WTC11 (cell line): ENCODE measurements at regions not wholly inside any gene's neighbourhood (a gene's known extent, or its start where the extent isn't known, plus 50 kb on each side); places are given as distances from the start of the nearest gene placed in this dataset.

ENCODE experiments used
- ATAC-seq: fragments of 200-7000 bp; cut with Tn5 transposase; 2 replicates; pipeline ENCODE4 v1.10.0; 2021; ENCODE audit warnings: mild to moderate bottlenecking, moderate library complexity
- CTCF ChIA-PET: fragments of 300-600 bp; sonication (Branson Sonifier 250); formaldehyde crosslinking; loops from one replicate; lab custom pipeline; 2021; ENCODE audit warnings: antibody characterized with exemption; lab: Charles Lee
- POLR2A ChIA-PET: fragments of 350-600 bp; sonication (Branson Sonifier 250); formaldehyde crosslinking; loops from one replicate; lab custom pipeline; 2021; ENCODE audit warnings: antibody characterized with exemption; lab: Charles Lee
- DNase-seq: peaks from one replicate; pipeline ENCODE4 v3.0.0; 2021; ENCODE audit warnings: low spot score
- H3K27ac Mint-ChIP-seq: 2 replicates; pipeline ENCODE4 v1.8.0; 2021; ENCODE audit warnings: mixed read lengths
- H3K27me3 Mint-ChIP-seq: 2 replicates; pipeline ENCODE4 v1.8.0; 2021; ENCODE audit warnings: low read depth, mild to moderate bottlenecking, moderate library complexity, mixed read lengths
- H3K36me3 Mint-ChIP-seq: 2 replicates; pipeline ENCODE4 v1.8.0; 2021; ENCODE audit warnings: mixed read lengths
- H3K4me1 Mint-ChIP-seq: 2 replicates; pipeline ENCODE4 v1.8.0; 2022; ENCODE audit warnings: mixed read lengths
- H3K4me3 Mint-ChIP-seq: 2 replicates; pipeline ENCODE4 v1.8.0; 2021; ENCODE audit warnings: mild to moderate bottlenecking, moderate library complexity, mixed read lengths
- H3K9me3 Mint-ChIP-seq: 2 replicates; pipeline ENCODE4 v1.8.0; 2021; ENCODE audit warnings: mixed read lengths
- CBFB ChIP-seq: sonication (generic); formaldehyde crosslinking; IDR thresholded peaks from 2 replicates; pipeline ENCODE4 v1.8.1; 2022; ENCODE audit warnings: mild to moderate bottlenecking, low read depth, missing genetic modification reagents
- ETV6 ChIP-seq: sonication (generic); formaldehyde crosslinking; IDR thresholded peaks from 2 replicates; pipeline ENCODE4 v1.8.1; 2022; ENCODE audit warnings: mild to moderate bottlenecking, missing genetic modification reagents
- IRF2 ChIP-seq: sonication (generic); formaldehyde crosslinking; IDR thresholded peaks from 2 replicates; pipeline ENCODE4 v1.8.0; 2022; ENCODE audit warnings: low read depth, missing genetic modification reagents, borderline replicate concordance
- MXD4 ChIP-seq: fragments of 250-450 bp; sonication (Bioruptor Pico); IDR thresholded peaks from 2 replicates; pipeline ENCODE4 v1.8.0; 2021; ENCODE audit warnings: mild to moderate bottlenecking, moderate library complexity, borderline replicate concordance
- NR2C2 ChIP-seq: sonication (generic); formaldehyde crosslinking; IDR thresholded peaks from 2 replicates; pipeline ENCODE4 v1.8.0; 2022; ENCODE audit warnings: mild to moderate bottlenecking, missing genetic modification reagents
- PRRX2 ChIP-seq: fragments of 250-450 bp; sonication (Bioruptor Pico); IDR thresholded peaks from 2 replicates; pipeline ENCODE4 v1.8.0; 2021; ENCODE audit warnings: mild to moderate bottlenecking
- RORB ChIP-seq: fragments of 250-450 bp; sonication (Bioruptor Pico); IDR thresholded peaks from 2 replicates; pipeline ENCODE4 v1.9.0; 2021; ENCODE audit warnings: mild to moderate bottlenecking
- SOX15 ChIP-seq: fragments of 250-450 bp; sonication (Bioruptor Pico); IDR thresholded peaks from 2 replicates; pipeline ENCODE4 v1.9.0; 2021; ENCODE audit warnings: mild to moderate bottlenecking
- ZNF138 ChIP-seq: sonication (generic); formaldehyde crosslinking; conservative IDR thresholded peaks from 2 replicates; pipeline ENCODE4 v1.8.1; 2022; ENCODE audit warnings: mild to moderate bottlenecking, moderate library complexity, missing genetic modification reagents
- TF ChIP-seq, protein P1 (sequence below): sonication (generic); formaldehyde crosslinking; IDR thresholded peaks from 2 replicates; pipeline ENCODE4 v1.8.1; 2023; ENCODE audit warnings: mild to moderate bottlenecking, missing genetic modification reagents
- TF ChIP-seq, protein P2 (sequence below): sonication (generic); formaldehyde crosslinking; IDR thresholded peaks from 2 replicates; pipeline ENCODE4 v1.8.1; 2022; ENCODE audit warnings: mild to moderate bottlenecking, moderate library complexity, missing genetic modification reagents
- TF ChIP-seq, protein P3 (sequence below): sonication (generic); formaldehyde crosslinking; conservative IDR thresholded peaks from 2 replicates; pipeline ENCODE4 v1.8.1; 2023; ENCODE audit warnings: mild to moderate bottlenecking, low read depth, missing genetic modification reagents, moderate library complexity
- TF ChIP-seq, protein P4 (sequence below): fragments of 250-450 bp; sonication (Bioruptor Pico); IDR thresholded peaks from 2 replicates; pipeline ENCODE4 v1.8.0; 2021; ENCODE audit warnings: mild to moderate bottlenecking
- TF ChIP-seq, protein P5 (sequence below): sonication (generic); formaldehyde crosslinking; IDR thresholded peaks from 2 replicates; pipeline ENCODE4 v1.8.0; 2022; ENCODE audit warnings: missing genetic modification reagents

DNA sequence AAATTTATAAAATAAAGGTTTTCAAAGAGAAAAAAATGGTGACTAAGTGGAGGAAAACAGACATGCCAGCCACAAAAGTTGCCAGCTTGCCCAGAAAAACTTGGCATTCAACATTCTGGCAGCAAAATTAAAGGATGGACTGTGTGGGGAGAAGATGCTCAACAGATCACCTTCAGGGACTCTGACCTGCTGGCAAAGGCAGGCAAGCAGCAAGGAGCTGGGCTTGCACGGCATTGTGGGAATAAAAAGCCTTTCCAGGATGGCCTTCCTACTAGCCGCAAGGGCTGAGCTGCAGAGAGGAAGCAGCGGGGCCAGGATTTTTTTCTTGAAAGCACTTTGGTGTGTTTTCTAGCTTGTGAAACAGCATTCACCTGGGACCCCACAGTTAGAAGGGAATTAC is 101.9 kb upstream of the CACNA2D3 start:
- H3K36me3 Mint-ChIP-seq: peaks cover 7% of the 10 kb centered on the region; the same call in 1 of the 2 replicates
- no peak for ATAC-seq
- H3K9me3 Mint-ChIP-seq: peaks cover 17% of the 10 kb centered on the region
- TF ChIP-seq PRRX2 (CRISPR knock-in tag): no peak
- TF ChIP-seq, all 79 proteins: peak for 0
- peaks cover 6% of the 10 kb centered on the region for H3K27me3 Mint-ChIP-seq
- ChIA-PET POLR2A (no interaction called here), CTCF (interaction anchor here (0.6 kb wide), 1 partner anchor 274 kb away, joined by 3 read pairs; no protein-coding TSS in a partner anchor)
- H3K27ac Mint-ChIP-seq: no peak overlapping the region
- no peak for DNase-seq
- H3K4me1 Mint-ChIP-seq: no peaks in the 10 kb centered on the region
- H3K4me3 Mint-ChIP-seq: no peak overlapping the region

DNA sequence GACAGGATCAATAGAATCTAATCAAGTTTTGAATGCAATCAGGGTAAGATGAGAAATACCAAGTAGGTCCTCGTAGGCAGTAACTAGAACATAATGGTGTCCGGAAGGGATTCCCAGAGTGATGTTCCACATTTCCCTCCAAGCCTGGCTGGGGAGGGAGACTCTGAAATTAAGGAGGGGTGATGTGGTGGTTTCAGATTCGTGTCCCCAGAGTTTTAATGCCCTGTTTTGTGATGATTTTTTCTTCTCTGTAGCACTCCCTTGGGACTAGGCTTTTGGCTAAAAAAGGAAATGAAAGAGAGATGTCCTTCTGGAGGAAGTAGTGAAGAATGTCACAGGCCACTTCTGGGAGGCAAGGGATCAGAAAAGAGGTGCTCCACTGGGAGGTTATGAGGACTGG is 108.3 kb upstream of the CACNA2D3 start:
- H3K36me3 Mint-ChIP-seq: peaks cover 4% of the 10 kb centered on the region; the same call in 1 of the 2 replicates
- CTCF ChIA-PET: no interaction called here

DNA sequence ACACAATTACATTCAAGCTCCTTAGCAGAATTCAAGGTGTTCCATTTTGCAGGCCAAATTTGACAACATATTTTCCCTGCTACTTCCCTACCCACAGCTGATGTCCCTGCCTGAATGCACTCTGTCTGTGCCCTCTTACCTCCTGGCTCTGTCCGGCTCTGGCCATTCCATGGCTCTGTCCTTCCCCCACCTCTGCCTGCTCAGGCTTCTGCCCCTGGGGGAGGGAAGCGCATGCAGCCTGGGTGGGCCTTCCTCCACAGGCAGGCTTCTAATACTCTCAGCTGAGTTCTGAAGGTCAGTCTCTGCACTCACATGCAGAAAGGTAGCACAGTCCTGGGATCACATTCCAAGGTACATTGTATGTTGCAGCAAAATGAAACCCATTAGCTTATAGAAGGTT is 113.6 kb upstream of the CACNA2D3 start:
- no peaks in the 10 kb centered on the region for H3K9me3 Mint-ChIP-seq
- H3K27ac Mint-ChIP-seq: peak overlapping the region; percentile 47; the same call in 1 of the 2 replicates
- ATAC-seq: peak; percentile 72
- no peak overlapping the region for H3K4me3 Mint-ChIP-seq
- peaks cover 22% of the 10 kb centered on the region for H3K4me1 Mint-ChIP-seq
- POLR2A ChIA-PET: interaction anchor here (0.9 kb wide), 1 partner anchor 9 kb away, joined by 3 read pairs; no protein-coding TSS in a partner anchor
- no peaks in the 10 kb centered on the region for H3K36me3 Mint-ChIP-seq
- H3K27me3 Mint-ChIP-seq: no peaks in the 10 kb centered on the region; the same call in 1 of the 2 replicates
- CTCF ChIA-PET: interaction anchor here (1.3 kb wide), 1 partner anchor 70 kb away, joined by 7 read pairs; no protein-coding TSS in a partner anchor
- no peak for DNase-seq
- TF ChIP-seq CBFB (CRISPR knock-in tag) (no peak), RORB (CRISPR knock-in tag) (no peak), SOX15 (no peak), ETV6 (CRISPR knock-in tag) (no peak), ZNF138 (CRISPR knock-in tag) (no peak), NR2C2 (CRISPR knock-in tag) (no peak), IRF2 (CRISPR knock-in tag) (no peak), MXD4 (CRISPR knock-in tag) (no peak)
- TF ChIP-seq, protein P1, sequence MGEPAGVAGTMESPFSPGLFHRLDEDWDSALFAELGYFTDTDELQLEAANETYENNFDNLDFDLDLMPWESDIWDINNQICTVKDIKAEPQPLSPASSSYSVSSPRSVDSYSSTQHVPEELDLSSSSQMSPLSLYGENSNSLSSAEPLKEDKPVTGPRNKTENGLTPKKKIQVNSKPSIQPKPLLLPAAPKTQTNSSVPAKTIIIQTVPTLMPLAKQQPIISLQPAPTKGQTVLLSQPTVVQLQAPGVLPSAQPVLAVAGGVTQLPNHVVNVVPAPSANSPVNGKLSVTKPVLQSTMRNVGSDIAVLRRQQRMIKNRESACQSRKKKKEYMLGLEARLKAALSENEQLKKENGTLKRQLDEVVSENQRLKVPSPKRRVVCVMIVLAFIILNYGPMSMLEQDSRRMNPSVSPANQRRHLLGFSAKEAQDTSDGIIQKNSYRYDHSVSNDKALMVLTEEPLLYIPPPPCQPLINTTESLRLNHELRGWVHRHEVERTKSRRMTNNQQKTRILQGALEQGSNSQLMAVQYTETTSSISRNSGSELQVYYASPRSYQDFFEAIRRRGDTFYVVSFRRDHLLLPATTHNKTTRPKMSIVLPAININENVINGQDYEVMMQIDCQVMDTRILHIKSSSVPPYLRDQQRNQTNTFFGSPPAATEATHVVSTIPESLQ: no peak
- TF ChIP-seq, protein P2, sequence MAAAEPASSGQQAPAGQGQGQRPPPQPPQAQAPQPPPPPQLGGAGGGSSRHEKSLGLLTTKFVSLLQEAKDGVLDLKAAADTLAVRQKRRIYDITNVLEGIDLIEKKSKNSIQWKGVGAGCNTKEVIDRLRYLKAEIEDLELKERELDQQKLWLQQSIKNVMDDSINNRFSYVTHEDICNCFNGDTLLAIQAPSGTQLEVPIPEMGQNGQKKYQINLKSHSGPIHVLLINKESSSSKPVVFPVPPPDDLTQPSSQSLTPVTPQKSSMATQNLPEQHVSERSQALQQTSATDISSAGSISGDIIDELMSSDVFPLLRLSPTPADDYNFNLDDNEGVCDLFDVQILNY (CRISPR knock-in tag): no peak
- TF ChIP-seq, protein P3, sequence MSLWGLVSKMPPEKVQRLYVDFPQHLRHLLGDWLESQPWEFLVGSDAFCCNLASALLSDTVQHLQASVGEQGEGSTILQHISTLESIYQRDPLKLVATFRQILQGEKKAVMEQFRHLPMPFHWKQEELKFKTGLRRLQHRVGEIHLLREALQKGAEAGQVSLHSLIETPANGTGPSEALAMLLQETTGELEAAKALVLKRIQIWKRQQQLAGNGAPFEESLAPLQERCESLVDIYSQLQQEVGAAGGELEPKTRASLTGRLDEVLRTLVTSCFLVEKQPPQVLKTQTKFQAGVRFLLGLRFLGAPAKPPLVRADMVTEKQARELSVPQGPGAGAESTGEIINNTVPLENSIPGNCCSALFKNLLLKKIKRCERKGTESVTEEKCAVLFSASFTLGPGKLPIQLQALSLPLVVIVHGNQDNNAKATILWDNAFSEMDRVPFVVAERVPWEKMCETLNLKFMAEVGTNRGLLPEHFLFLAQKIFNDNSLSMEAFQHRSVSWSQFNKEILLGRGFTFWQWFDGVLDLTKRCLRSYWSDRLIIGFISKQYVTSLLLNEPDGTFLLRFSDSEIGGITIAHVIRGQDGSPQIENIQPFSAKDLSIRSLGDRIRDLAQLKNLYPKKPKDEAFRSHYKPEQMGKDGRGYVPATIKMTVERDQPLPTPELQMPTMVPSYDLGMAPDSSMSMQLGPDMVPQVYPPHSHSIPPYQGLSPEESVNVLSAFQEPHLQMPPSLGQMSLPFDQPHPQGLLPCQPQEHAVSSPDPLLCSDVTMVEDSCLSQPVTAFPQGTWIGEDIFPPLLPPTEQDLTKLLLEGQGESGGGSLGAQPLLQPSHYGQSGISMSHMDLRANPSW (CRISPR knock-in tag): no peak
- TF ChIP-seq, protein P4, sequence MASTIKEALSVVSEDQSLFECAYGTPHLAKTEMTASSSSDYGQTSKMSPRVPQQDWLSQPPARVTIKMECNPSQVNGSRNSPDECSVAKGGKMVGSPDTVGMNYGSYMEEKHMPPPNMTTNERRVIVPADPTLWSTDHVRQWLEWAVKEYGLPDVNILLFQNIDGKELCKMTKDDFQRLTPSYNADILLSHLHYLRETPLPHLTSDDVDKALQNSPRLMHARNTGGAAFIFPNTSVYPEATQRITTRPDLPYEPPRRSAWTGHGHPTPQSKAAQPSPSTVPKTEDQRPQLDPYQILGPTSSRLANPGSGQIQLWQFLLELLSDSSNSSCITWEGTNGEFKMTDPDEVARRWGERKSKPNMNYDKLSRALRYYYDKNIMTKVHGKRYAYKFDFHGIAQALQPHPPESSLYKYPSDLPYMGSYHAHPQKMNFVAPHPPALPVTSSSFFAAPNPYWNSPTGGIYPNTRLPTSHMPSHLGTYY: no peak
- TF ChIP-seq, all 79 proteins: peak for 0

More for the DNA sequence above, 108.3 kb upstream of the CACNA2D3 start:
- Mint-ChIP-seq H3K4me3 (no peak overlapping the region), H3K4me1 (peaks cover 14% of the 10 kb centered on the region), H3K9me3 (peaks cover 10% of the 10 kb centered on the region)
- no peak for DNase-seq
- POLR2A ChIA-PET: no interaction called here
- TF ChIP-seq, protein P5, sequence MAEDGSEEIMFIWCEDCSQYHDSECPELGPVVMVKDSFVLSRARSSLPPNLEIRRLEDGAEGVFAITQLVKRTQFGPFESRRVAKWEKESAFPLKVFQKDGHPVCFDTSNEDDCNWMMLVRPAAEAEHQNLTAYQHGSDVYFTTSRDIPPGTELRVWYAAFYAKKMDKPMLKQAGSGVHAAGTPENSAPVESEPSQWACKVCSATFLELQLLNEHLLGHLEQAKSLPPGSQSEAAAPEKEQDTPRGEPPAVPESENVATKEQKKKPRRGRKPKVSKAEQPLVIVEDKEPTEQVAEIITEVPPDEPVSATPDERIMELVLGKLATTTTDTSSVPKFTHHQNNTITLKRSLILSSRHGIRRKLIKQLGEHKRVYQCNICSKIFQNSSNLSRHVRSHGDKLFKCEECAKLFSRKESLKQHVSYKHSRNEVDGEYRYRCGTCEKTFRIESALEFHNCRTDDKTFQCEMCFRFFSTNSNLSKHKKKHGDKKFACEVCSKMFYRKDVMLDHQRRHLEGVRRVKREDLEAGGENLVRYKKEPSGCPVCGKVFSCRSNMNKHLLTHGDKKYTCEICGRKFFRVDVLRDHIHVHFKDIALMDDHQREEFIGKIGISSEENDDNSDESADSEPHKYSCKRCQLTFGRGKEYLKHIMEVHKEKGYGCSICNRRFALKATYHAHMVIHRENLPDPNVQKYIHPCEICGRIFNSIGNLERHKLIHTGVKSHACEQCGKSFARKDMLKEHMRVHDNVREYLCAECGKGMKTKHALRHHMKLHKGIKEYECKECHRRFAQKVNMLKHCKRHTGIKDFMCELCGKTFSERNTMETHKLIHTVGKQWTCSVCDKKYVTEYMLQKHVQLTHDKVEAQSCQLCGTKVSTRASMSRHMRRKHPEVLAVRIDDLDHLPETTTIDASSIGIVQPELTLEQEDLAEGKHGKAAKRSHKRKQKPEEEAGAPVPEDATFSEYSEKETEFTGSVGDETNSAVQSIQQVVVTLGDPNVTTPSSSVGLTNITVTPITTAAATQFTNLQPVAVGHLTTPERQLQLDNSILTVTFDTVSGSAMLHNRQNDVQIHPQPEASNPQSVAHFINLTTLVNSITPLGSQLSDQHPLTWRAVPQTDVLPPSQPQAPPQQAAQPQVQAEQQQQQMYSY (CRISPR knock-in tag): peak; percentile 67
- no peak for TF ChIP-seq IRF2 (CRISPR knock-in tag)
- TF ChIP-seq, all 79 proteins: peak for 1
- Mint-ChIP-seq H3K27ac (no peak overlapping the region), H3K27me3 (no peaks in the 10 kb centered on the region)
- ATAC-seq: no peak
